ENCODE measurements at regions not wholly inside any gene's neighbourhood (a gene's known extent, or its start where the extent isn't known, plus 50 kb on each side); places are given as distances from the start of the nearest gene placed in this dataset.

DNA sequence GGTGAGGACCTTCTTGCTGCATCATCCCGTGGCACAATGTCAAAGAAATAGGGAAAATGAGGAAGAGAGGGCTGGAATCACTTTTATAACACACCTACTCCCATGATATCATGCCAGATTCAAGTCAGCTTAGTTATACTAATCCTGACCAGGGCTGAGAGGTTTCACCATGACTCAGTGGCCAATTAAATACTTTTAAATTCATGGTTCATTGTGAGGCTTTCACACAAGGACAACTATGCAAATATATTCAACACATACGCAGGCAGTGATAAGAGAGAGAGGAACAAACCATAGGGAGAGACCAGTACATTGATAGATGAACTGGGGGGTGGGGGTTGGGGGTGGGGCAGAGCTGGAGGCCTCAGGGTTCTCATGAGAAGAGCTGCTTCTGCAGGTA is 313.1 kb downstream of the LRFN2 start:
- H3K36me3 Mint-ChIP-seq (ENCODE audit: low read depth): peaks cover 4% of the 10 kb centered on the region

DNA sequence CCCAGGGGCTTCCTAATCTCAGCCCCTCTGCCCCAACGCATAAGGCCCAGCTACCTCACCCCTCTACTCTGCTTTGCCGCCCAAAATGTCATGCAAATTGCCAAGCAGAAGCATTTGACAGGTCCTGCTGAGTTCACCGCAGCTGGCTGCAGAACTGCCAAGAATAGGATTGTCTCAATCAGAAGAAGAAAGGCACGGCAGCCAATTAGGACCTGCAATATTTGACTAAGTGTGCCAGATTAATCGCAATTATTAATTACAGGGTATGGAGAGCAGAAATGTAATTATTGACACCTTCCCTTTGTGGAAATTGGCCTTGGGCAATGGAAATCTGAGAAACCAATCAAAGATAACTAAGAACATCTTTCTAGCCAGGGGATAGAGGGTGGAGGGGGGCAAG is 318.6 kb downstream of the LRFN2 start:
- no peaks in the 10 kb centered on the region; the same call in 1 of the 2 replicates for H3K27me3 Mint-ChIP-seq (ENCODE audit: insufficient read depth)
- TF ChIP-seq, protein P1, sequence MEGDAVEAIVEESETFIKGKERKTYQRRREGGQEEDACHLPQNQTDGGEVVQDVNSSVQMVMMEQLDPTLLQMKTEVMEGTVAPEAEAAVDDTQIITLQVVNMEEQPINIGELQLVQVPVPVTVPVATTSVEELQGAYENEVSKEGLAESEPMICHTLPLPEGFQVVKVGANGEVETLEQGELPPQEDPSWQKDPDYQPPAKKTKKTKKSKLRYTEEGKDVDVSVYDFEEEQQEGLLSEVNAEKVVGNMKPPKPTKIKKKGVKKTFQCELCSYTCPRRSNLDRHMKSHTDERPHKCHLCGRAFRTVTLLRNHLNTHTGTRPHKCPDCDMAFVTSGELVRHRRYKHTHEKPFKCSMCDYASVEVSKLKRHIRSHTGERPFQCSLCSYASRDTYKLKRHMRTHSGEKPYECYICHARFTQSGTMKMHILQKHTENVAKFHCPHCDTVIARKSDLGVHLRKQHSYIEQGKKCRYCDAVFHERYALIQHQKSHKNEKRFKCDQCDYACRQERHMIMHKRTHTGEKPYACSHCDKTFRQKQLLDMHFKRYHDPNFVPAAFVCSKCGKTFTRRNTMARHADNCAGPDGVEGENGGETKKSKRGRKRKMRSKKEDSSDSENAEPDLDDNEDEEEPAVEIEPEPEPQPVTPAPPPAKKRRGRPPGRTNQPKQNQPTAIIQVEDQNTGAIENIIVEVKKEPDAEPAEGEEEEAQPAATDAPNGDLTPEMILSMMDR (IDR thresholded peaks at IDR 0.05): no peak

More for the DNA sequence above, 313.1 kb downstream of the LRFN2 start:
- Mint-ChIP-seq H3K9me3 (peaks cover 67% of the 10 kb centered on the region), H3K27me3 (ENCODE audit: insufficient read depth) (no peaks in the 10 kb centered on the region; the same call in 1 of the 2 replicates), H3K4me1 (ENCODE audit: low read depth) (no peaks in the 10 kb centered on the region), H3K27ac (no peak overlapping the region), H3K4me3 (no peak overlapping the region)
- no peak for DNase-seq
- TF ChIP-seq, protein P1 (IDR thresholded peaks at IDR 0.05): no peak

DNA sequence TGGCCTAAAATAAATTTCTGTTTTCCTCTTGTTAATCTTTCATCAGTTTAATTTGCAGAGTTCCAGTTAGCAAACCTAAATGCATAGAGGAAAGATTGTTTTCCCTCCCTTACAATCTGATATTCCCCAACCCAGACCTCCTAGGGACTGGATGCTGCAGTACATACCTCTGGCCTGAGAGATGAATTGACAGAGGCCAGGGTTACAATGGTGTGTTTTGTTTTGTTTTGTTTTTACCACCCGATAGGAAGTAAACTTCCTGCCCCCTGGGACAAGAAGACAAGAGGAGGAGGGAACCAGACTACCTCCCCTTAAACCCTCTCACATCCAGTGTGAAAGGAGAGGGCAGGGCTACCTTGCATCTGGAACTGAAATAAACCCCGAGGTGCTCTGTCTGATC is 319.0 kb downstream of the LRFN2 start:
- Mint-ChIP-seq H3K4me3 (no peak overlapping the region), H3K27me3 (ENCODE audit: insufficient read depth) (no peaks in the 10 kb centered on the region; the same call in 1 of the 2 replicates), H3K4me1 (ENCODE audit: low read depth) (no peaks in the 10 kb centered on the region), H3K9me3 (peaks cover 64% of the 10 kb centered on the region), H3K27ac (no peak overlapping the region), H3K36me3 (ENCODE audit: low read depth) (peaks cover under 1% of the 10 kb centered on the region)
- DNase-seq: no peak
- TF ChIP-seq, protein P1 (IDR thresholded peaks at IDR 0.05): no peak

More for the DNA sequence above, 318.6 kb downstream of the LRFN2 start:
- Mint-ChIP-seq H3K27ac (no peak overlapping the region), H3K4me1 (ENCODE audit: low read depth) (no peaks in the 10 kb centered on the region), H3K9me3 (peaks cover 68% of the 10 kb centered on the region), H3K4me3 (no peak overlapping the region), H3K36me3 (ENCODE audit: low read depth) (peaks cover 4% of the 10 kb centered on the region)
- DNase-seq: no peak

- no peak overlapping the region for H3K4me3 Mint-ChIP-seq
- no peaks in the 10 kb centered on the region; the same call in 1 of the 2 replicates for H3K27me3 Mint-ChIP-seq (ENCODE audit: insufficient read depth)
- H3K36me3 Mint-ChIP-seq (ENCODE audit: low read depth): no peaks in the 10 kb centered on the region
- peaks cover 62% of the 10 kb centered on the region for H3K9me3 Mint-ChIP-seq
- no peak for DNase-seq
- TF ChIP-seq, protein P1 (IDR thresholded peaks at IDR 0.05): no peak
- H3K4me1 Mint-ChIP-seq (ENCODE audit: low read depth): no peaks in the 10 kb centered on the region
- H3K27ac Mint-ChIP-seq: no peak overlapping the region
Measured at GRCh38 chr6:40265615-40266014, 321.5 kb downstream of the LRFN2 start.

GRCh38 chr6:40263970-40264369 is 323.2 kb downstream of the LRFN2 start:
- Mint-ChIP-seq H3K27ac (no peak overlapping the region), H3K4me3 (no peak overlapping the region), H3K27me3 (ENCODE audit: insufficient read depth) (no peaks in the 10 kb centered on the region; the same call in 1 of the 2 replicates), H3K36me3 (ENCODE audit: low read depth) (no peaks in the 10 kb centered on the region), H3K4me1 (ENCODE audit: low read depth) (no peaks in the 10 kb centered on the region), H3K9me3 (peaks cover 54% of the 10 kb centered on the region)
- no peak for DNase-seq
- TF ChIP-seq, protein P1 (IDR thresholded peaks at IDR 0.05): no peak

DNA sequence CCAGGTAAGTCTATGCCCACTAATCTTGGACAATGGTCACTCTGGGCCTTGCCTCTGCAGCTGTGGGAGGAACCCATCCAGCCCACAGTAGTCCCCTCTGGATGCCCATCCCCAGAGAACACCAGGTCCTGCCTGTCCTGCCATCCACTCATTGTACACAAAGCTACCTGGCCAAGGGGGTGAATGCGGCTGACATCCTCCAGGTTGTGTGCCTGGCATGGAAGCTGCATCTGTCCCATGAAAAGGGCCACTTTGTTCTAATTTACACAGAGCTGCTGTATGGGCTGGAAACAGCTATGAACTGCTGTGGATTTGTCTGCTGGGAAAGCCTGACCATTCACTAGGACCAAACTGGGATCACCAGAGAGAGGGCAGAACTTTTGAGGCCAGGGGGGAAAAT is 324.8 kb downstream of the LRFN2 start:
- H3K27me3 Mint-ChIP-seq (ENCODE audit: insufficient read depth): no peaks in the 10 kb centered on the region; the same call in 1 of the 2 replicates
- no peak overlapping the region for H3K27ac Mint-ChIP-seq
- no peak for DNase-seq
- no peaks in the 10 kb centered on the region for H3K4me1 Mint-ChIP-seq (ENCODE audit: low read depth)
- TF ChIP-seq, protein P1 (IDR thresholded peaks at IDR 0.05): no peak
- H3K4me3 Mint-ChIP-seq: no peak overlapping the region
- no peaks in the 10 kb centered on the region for H3K36me3 Mint-ChIP-seq (ENCODE audit: low read depth)
- H3K9me3 Mint-ChIP-seq: peaks cover 41% of the 10 kb centered on the region
